Epithelial cell of prostate (primary cell): ENCODE measurements at regions not wholly inside any gene's neighbourhood (a gene's known extent, or its start where the extent isn't known, plus 50 kb on each side); places are given as distances from the start of the nearest gene placed in this dataset.

Experiments
- DNase-seq: peaks from one replicate; pipeline ENCODE4 v3.0.0-alpha.2; 2011; ENCODE audit warnings: low read depth, low spot score
- H3K27ac ChIP-seq: fragments of 450-650 bp; 2 replicates; pipeline ENCODE4 v1.5.1; 2017; ENCODE audit warnings: mild to moderate bottlenecking

DNA sequence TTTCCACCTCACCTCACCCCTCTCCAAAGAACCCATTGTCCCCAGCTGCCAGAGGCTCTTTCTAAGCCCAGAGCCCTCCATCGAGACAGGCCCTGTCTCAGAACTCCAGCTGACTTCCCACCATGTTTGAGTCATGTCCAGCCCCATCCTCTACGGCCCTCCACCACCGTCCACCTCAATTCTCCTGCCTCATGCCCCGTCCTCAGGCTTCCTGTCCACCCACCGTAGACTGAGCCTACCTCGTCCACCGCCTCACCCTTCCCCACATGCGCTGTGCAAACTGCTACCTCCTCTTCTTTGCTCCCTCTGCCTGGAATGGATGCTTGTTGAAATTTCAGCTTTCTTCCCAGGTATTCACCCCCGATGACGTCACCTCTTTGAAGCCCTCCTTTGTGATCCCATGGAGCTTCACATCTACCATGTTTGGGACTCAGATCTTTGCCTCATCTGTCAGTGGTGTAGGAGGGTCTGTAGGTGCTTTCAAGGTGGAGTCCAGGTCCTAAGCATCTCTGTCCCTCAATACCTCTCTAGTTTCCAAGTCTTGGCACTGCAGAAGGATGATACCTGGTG, 149.0 kb downstream of the MRM1 start:
- H3K27ac ChIP-seq: no peak overlapping the region
- no peak for DNase-seq

DNA sequence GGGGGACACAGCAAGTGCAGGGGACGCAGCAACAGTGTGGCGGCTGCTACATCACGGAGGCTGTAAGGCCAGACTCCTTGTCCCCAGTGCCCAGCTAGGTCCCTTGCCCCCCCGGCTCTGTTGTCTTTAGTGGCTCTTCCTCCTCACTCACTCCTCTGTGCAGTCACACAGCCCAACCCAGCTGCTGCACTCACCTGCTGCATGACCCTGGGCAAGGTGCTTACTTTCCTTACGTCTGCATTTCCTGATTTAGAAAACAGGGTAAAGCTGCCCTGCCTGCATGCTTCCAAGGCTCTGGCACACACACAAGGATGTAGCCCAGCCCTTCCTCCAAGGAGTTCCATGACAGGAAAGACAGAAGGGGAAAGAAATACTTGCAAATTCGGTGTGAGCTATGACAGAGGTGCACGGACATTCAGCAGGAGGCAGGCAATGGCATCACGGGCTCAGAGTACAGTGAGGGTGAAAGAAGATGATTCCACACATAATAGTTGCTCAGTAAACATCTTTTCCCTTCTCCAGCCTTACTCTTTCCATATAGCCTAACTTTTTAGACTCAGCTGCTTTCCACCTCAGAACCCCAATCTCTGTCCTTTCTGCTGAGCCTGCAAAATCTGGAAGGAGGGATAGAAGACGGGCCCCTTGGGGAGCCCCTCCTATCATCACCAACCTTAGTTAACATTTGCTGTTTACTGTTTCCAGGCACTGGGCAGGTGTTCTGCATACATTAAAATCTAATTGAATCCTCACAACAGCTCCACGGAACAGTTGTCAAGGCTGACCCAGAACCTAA, 150.9 kb downstream of the MRM1 start:
- DNase-seq: no peak
- H3K27ac ChIP-seq: no peak overlapping the region

DNA sequence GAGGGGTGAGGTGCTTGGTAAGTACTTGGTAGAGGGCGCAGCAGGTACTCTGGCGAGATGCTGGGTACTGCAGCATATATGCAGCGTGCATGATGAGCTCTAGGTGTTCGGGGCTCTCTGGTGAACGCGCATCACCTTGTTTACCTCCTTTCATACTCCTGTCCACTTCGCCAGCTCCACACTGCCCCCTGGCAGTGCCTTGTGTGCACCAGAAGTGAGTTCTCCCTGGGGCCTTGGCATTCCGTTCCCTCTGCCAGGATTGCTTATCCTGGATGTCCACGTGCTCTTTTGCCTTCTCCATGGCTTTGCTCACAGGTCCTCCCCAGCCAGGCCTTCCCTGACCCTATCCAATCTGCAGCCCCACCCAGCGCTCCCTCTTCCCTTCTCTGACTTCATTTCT, 154.2 kb downstream of the MRM1 start:
- no peak overlapping the region for H3K27ac ChIP-seq
- no peak for DNase-seq

DNA sequence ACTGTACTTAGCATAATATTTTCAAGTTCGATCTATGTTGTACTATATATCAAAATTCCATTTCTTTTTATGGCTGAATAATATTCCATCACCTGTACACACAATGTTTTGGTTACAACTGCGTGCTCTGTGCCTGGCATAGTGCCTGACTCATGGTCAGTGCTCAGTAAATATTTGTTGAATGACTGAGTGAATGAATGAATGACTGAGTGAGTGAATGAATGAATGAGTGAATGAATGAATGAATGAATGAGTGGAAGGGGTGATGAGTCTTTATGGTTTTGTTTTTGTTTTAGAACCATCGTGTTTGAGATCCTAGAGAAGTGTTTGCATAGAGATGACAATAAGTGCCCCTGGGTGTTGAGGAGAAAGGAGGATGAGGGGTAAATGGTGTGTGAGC, 155.3 kb downstream of the MRM1 start:
- no peak overlapping the region for H3K27ac ChIP-seq
- no peak for DNase-seq

DNA sequence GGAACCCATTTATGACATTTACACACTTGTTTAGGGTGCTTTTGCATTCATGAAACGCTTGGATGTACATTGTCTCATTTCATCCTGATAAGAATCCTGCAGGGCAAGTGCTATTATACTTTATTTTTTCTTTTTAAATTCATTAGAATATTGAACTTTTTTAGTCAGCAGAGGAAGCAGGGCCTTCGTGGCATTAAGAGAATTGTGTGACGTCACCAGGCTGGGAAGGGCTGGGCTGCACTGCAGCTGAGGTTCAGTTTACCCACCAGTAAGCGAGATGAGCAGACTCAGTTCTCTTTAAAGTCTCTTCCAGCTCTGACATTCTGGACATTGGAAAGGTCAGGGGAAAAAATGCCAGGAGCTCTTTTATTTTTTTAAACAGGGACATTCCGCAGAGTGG, 159.0 kb downstream of the MRM1 start:
- no peak for DNase-seq
- no peak overlapping the region for H3K27ac ChIP-seq

DNA sequence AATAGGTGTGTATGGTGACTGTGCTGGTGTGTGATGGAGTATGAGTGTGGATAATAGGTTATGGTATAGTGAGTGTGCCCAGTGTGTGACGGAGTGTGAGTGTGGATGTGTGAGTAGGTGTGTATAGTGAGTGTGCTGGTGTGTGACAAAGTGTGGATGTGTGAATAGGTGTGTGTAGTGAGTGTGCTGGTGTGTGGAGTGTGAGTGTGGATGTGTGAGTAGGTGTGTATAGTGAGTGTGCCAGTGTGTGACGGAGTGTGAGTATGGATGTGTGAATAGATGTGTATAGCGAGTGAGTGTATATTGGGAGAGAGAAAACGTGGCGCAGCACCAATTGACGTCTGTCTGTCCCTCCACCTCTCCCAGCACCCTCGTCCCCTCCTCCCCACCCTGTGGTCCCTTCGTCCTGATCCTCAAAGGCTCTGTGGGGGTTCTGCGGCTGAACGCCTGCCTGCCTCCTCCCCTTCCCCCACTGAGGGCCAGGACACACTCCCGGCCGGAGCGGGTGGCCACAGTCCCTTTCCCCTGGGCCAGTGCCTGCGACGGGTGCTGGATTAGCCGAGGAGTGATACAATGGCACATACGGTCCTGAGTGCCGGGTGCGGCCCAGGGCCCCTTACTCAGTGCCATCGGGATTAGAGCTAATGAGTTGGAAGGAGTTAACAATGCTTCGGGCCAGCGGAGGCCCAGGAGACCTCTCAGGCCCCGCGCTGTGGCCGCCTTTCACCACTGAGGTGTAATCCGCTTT, 160.0 kb downstream of the MRM1 start:
- H3K27ac ChIP-seq: no peak overlapping the region
- no peak for DNase-seq

DNA sequence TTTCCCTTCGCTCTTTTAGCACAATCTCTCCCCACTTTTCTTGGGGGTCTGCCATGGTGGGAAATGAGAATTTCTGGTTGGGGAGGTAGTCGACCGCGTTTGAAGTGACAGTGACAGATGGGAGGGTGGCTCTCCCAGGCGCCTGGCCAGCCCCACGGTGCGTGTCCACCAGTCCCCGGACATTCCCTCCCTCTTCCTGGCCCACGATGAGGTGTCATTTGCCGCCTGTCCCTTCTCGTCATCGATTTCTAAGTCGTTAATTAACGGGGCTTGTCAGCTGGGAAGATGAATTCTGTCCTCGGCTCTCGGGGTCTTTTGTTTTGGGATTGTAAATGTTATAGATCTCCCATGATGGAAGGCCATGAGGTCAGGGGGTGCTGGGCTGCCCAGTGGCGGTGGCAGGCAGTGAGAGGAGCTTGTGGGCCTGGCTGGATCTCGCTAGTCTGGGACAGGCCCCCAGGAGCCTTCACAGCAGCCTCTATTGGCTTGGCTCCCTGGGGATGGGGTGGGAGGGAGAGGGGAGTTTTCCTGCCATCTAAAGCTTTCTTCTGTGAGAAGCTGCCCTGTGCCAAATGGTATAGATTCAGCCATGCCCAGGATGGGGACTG, 164.2 kb downstream of the MRM1 start:
- DNase-seq: no peak

DNA sequence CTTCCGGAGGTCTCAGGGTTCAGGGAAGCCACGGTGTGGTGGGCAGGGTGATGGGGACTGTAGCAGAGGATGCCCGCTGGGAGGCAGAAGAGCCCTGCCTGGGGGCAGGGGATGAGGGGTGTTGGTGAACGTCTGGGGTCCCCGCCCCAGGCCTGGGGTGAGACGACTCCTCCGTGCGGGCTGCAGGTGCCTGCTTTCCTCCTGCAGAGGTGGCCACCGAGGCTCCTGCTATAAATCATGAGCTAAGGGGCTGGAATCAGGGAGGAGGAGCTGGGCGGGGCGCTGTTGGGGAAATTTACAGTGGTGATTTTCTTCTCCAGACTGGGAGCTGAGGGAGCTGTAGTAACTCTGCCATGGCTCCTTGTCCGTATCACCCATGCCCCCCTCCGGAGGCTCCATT, 167.0 kb downstream of the MRM1 start:
- no peak overlapping the region for H3K27ac ChIP-seq
- no peak for DNase-seq

More for the DNA sequence above, 164.2 kb downstream of the MRM1 start:
- H3K27ac ChIP-seq: no peak overlapping the region

DNA sequence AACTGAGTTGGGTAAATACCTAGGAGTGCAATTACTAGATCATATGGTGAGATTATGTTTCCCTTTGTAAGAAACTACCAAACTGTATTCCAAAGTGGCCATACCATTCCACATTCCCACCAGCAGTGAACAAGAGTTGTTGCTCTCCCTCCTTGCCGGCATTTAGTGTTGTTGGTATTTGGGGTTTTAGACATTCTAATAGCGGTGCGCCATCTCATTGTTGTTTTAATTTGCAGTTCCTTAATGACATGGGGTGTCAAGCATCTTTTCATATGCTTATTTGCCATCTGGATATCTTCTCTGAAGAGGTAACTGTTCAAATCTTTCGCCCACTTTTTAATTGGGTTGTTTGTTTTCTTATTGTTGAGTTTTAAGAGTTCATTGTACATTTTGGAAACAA, 164.2 kb upstream of the LHX1 start:
- DNase-seq: no peak
- no peak overlapping the region for H3K27ac ChIP-seq

DNA sequence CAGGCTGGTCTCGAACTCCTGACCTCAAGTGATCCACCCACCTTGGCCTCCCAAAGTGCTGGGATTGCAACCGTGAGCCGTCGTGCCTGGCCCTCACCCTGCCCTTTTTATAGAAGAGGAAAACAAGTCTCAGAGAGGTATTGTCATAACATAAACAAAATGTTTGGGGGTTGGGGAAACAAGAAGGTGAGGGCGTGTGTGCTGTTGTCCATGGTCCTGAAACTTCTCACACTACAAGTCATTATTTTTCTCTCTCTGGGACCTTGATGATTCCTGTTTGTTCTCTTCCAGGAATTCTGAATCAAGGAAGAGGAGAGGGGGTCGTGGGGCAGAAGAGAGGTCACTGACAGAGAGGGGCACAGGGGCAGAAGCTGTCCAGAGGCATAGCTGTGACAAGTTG, 160.2 kb upstream of the LHX1 start:
- no peak for DNase-seq
- no peak overlapping the region for H3K27ac ChIP-seq

DNA sequence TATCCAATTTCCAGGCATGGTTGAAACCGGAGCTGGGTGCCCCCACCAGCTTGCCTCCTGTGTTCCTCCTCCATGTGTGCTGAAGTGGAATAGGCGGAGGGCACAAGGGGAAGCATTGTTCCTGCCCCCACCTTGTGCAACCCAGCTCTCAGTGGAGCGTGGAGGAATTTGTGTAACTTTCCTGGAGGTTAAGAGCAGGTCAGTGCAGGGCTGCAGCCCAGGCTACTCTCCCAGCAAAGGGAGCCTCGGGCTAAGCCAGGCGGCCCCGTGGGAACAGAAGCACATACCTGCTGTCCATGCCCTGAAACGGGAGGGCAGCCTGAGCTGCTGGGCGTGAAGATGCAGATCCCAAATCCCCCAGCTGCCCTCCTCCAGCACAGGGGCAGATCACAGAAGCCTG, 158.8 kb upstream of the LHX1 start:
- DNase-seq: no peak
- no peak overlapping the region for H3K27ac ChIP-seq

DNA sequence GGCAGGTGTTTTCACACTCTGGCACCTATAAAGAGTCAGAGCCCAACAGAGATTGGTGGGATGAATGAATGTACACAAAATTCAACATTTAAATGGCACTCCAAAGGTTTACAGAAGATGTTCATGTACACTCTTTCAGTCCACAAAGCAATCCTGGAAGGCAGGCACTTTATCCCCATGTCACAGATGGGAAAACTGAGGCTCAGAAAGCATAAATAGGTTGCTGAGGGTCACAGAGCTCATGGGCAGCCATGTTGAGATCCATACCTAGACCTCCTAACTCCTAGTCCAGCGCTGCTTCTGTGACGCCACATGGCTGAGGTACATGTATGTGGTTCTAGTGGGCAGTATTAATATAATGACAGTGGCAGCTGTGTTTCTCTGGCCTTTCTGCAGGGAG, 157.7 kb upstream of the LHX1 start:
- no peak for DNase-seq
- no peak overlapping the region for H3K27ac ChIP-seq

DNA sequence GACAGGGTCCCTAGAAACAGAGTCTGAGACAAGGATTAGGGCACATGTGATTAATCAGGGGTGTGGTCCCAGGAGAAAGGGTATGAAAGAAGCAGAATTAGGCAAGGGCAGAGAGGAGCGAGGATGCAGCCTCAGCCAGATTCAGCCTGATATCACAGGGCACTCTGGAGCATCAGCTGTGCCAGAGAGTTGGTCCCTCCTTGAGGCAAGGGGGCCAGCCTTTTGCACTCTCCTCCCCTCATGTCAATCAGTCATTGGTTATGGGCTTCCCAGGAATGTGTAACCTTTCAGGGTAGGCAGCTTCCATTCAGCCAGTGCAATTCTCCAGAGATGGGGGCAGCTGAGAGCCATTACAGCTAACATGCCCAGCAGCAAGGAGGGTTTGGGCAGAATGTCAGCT, 152.6 kb upstream of the LHX1 start:
- no peak overlapping the region for H3K27ac ChIP-seq
- no peak for DNase-seq

DNA sequence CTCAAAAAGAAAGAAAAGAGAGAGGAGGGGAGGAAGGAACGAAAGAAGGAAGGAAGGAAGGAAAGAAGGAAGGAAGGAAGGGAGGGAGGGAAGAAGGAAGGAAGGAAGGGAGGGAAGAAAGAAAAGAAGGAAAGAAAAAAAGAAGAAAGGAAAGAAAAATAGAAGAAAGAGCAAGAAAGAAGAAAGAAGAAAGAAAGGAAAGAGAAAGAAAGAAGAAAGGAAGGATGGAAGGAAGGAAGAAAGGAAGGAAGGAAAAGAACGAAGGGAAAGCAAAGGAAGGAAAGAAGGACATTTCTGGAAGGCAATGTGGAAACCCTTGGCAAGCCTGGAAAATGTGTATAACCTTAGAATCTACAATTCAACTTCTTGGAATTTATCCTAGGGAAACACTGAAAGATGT, 150.4 kb upstream of the LHX1 start:
- no peak for DNase-seq
- no peak overlapping the region for H3K27ac ChIP-seq

DNA sequence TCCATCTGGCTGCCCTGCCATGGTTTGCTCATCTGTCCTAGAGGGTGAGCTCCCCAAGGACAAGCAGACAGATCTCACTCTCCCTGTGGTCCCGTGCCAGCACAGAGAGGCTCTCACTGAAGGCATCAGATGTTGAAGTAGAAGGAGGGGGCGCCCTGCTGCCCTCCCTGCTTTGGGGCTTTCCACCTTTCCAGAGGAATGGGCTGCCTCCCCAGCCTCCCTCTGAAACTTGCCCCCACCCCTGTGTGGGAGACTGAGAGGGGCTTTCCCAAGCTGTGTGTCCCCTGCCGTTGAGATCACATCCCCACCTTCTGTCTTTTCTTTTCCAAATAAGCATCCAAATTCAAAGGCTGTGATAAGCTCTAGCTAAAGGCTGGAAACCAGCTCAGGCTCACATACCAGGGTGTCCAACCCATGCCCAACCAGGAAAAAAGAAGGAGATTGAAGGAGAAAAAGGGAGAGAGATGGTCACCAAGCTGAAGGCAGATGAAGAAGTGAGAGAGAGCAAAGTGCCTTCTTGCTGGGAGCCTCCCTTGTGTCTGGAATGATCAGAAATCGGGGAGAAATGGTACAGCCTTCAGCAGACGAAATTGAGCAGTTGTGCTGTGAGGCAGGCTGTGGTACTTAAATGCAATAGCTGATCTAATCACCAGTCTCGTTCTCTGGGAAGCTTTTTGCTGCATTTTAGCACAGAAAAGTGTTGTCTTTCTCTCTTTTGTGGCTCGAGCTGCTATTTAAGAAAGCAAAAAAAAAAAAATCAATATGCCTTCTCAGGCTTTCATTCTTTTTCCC, 145.9 kb upstream of the LHX1 start:
- H3K27ac ChIP-seq: no peak overlapping the region
- no peak for DNase-seq

DNA sequence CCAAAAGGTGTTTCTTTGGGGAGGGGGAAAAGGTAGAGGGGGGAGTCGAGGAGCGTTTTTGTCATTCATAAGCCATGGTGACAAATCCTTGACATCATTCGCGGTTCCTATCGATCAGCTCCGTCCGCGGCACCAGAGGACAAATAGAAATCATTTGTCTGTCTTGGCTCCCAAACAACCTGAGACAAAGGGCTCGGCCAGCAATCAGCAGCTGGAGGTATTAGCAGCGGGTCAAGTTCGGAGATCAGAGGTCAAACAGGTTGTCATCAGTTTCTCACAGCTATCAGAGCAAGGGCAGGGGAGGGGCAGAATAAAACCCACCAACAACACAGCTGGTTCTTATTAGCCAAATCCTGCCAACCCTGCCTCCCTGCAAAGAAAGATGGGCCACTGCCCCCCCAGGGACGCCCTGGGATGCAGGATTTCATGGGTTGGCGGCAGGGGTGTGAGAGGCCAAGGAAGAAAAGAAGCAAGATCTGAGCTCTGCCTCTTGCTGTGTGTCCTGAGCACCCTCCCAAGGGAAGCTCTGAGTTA, 145.3 kb upstream of the LHX1 start:
- no peak for DNase-seq
- no peak overlapping the region for H3K27ac ChIP-seq

DNA sequence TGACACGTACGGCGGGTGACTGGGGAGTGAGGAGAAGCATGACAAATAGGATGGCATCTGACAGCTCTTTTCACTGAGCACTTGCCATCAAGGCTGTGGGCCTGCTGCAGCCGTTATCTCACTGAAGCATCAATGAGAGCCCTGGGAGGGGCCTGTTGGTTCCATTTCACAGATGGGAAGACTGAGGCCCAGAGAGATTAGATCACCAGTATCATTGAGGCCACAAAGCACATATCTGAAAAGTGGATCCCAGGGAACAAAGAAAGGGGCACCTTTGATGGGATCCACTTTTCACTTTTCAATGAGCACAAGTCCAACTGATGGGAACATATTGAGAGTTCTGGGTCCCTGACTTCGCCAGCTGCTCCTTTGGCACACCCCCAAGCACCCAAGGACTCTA, 144.4 kb upstream of the LHX1 start:
- H3K27ac ChIP-seq: no peak overlapping the region
- no peak for DNase-seq

DNA sequence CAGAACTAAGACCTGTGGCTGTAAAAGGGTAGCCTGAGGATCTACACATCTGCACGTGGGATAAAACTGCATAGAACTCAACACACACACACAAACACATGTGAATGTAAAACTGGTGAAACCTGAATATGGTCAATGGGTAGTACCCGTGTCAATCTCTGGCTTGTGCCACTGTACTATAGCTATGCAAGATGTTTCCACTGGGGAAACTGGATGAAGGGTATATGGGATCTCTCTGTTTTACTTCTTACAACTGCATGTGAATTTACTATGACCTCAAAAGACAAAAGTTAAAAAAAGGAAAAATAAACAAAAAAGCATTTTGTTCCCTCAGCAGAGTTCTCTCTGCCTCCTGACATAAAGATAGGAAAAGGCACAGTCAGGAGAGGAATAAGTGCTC, 143.3 kb upstream of the LHX1 start:
- no peak for DNase-seq

DNA sequence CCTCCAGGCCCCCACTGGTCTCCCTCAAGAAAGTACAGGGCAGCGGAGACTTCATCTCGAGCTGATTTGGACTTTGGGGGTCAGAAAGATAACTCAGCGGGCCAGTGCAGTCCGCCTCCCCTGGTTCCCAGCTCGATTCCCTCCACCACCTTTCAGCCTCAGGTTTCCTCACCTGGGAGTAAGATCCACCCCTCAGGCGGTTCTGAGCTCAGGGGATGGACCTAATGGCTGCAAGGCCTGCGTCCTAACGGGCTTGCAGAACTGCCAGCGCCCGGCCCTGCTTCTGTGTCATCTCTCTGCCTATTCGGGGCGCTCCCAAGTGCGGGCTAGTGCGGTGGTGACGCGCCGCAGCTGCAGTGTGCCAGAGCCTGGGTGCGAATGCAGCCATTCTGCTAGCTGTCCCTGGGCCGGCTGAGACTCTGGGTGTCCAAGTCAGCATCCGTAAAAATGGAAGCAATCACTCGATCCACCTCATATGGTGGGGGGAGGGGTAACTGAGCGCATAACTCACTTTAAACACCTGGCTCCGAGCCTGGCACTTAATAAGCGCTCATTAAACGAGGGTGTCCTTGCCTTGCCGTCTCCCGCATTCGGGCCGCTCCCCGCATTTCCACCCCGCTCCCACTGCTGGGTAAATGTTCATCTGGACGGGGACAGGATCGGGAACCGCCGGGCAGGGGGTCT, 129.6 kb upstream of the LHX1 start:
- H3K27ac ChIP-seq: no peak overlapping the region
- DNase-seq: no peak

More for the DNA sequence above, 143.3 kb upstream of the LHX1 start:
- no peak overlapping the region for H3K27ac ChIP-seq
